GM21526 (cell line): ENCODE measurements at regions not wholly inside any gene's neighbourhood (a gene's known extent, or its start where the extent isn't known, plus 50 kb on each side); places are given as distances from the start of the nearest gene placed in this dataset.
A peak's percentile ranks its signal among the peaks of the same experiment; 100 is the strongest.

Experiments
- ATAC-seq: cut with Tn5 transposase; IDR thresholded peaks from one replicate; pipeline ENCODE4 v1.9.1; 2021; ENCODE audit warnings: moderate library complexity; ENCODE audit not compliant: unreplicated experiment, low FRiP score

DNA sequence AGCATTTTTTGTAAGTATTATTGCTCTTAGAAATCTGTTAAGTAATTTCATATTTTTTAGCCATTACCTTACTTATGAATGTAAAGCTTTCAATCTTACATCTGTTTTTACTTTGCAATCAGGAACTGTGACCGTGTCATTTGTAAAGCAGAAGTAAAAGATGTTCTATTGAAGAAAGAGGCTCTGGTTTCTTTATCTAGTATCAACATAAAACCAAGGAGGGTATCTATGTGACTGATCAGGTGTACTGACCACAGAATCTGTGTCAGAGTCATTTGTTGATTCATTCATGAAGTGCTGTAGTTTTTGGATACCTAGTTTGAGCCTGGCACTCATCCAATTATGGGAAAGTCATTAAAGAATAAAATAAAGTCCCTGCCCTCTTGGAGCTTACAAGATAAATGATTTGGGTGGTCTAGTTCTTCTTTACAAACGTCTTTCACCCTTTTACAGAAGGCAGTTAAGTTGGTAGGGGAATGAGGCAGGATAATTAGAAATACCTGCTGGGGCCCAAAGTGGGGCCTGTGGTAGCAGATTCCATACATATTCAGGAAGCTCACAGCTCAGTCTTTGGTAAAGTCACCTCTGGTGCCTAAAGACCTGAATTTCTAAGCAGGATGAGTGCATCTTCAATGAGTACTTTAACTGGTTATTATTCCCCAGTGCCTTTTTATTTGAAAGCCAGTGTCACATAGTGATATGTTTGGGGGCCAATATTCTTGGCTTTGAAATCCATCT is 260.6 kb upstream of the NT5C1B start:
- peak; percentile 93 for ATAC-seq

DNA sequence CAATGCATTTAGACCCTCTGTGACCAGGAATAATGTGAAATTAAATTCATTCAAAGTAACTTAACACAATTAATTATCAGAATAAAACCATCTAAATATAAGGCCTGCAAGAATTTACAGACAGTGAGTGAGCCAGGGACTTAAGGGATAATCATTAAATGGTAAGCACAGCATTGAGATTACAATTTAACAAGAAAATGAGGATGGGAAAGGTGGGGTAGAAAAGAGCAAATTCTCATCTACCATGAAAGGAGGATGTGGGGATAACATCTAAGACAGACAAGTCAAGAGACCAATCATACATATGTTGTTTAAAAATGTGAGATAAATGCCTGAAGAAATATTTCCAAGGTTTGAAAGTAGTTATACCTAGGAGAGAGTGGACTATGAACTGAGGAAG is 259.3 kb upstream of the NT5C1B start:
- ATAC-seq = no peak

DNA sequence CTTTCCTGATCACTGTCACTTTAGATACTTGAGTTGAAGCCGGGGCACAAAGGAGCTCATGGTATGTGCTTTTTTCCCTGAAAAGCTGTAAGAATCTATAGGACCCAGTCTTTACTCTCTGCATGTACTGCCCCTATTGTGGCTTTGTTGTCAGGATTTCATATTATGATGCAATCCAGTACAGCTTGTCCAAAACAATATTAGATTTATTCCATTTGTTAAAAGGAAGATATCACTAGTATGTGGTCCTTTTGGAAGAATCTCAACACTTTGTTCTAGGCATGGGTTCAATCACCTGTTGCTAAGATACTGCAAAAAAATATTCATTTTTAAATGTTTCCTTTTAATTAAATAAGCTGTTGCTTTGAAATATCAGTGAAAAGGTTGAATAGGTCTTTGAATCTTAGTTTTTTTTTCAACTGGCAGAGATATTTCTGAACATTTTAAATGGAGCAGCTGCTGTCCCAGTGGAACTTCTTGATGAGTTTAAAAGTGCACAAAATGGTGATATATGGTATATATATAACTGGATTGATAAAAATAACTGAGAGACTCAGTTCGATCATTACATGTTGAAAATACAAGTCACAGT is 256.6 kb upstream of the NT5C1B start:
- ATAC-seq = no peak

DNA sequence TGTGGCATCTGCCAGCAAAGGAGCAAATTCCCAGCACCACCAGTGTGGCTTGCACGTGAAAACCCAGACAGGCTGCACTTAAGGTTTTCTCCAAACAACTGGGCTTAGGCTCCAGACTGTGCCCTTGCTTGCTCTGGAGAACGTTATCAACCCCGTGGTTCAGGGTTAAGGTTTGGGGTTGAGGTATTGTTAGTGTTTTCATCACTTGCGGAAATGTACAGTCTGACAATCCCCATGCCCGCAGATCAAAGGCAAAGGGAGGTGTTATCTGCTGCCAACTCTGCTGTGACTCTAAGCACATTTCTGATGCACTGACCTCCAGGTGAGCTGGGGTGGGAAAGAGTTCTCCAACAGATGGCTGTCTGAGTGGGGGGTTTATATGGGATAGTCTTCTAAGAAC is 253.5 kb upstream of the NT5C1B start:
- ATAC-seq = no peak

DNA sequence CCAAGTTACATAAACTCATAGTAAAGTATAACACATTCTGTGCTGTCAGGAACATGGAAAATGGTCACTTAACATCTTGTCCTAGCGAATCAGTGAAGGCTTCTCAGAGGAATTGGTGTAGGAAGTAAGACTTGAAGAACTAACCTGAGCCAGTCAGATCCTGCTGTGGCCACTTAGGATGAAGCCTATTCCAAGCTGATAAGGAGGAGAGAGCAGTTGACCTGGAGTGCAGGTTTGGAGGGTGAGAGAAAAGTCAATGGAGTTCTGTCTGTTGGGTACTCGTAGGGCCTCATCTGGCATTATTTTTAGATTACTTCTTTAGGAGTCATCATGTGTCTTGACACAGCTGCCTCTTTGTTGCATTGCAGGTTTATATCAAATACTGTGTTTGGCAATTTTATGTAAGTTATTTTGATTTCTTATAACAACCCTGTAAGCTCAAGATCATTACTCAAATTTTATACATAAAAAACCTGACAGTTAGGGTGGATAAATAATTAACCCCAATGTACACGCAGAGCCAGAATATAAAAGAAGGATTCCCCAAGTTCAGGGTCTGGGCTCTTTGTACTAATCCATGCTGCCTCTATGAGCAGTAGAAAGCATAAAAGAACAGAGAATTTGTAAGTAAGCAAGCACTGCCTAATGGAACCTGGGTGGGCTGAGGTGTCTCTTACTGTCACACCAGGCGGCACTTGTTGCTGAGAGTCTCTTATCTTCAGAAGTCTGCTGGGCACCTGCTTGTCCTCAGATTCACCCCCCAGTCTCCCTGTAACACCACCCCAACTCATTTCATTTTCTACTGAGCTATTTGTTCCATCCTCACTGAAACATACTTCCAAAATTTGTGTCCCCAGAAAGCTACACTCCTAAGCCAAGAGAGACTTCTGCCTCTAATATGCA is 252.1 kb upstream of the NT5C1B start:
- no peak for ATAC-seq

DNA sequence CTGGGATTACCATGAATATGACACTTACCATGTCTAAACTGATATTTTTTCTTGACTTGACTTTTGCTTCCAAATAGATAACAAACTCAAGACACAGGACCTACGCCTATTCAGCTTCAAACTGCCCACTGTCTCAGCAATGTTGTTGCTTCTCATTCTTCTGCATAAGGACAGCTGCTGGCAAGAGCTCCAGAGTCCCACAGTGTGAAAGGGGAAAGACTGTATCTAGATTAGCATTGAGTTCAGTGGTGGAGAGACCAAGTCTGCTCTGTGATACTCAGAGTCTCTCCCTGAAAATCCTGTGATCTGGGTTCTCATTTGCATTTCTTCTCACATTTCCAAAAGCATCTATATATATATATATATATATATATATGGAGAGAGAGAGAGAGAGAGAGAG is 247.9 kb upstream of the NT5C1B start:
- ATAC-seq = no peak

DNA sequence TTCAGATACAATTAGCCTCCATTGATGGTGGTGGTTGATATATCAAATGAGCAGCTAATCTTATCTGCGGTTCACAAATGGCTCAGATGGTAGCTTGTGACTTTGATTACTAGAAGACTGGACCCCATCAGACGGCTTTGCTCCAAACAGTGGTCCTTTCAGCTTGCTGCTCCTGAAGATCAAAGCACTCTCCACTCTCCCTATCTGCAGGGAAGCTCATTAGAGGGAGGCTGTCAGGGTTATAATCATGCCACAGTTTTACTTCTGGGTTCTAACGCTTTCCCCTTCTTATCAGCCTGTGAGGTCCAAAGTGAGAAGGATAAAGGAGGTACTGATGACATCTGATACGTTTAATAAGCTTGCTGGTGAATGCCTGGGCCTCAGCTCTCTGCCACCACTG is 247.1 kb upstream of the NT5C1B start:
- ATAC-seq = no peak

DNA sequence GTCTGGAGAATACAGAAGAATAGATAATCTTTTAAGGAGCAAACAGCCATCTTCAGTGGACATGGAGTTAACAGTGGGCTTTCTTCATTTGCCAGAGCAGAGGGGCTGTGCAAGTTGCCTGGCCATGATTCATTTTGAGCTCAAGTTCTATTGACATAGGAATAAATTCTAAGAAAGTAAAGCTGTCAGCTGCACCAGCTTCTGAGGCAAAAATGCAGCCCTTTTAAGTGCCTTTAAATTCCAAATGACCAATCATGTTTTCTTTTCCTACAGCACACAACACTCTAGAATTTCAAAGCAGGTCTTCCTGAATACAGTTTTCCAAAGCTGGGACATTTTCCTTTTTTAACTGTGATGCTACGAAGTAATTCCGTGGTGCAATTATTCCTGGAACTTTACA is 246.4 kb upstream of the NT5C1B start:
- no peak for ATAC-seq

DNA sequence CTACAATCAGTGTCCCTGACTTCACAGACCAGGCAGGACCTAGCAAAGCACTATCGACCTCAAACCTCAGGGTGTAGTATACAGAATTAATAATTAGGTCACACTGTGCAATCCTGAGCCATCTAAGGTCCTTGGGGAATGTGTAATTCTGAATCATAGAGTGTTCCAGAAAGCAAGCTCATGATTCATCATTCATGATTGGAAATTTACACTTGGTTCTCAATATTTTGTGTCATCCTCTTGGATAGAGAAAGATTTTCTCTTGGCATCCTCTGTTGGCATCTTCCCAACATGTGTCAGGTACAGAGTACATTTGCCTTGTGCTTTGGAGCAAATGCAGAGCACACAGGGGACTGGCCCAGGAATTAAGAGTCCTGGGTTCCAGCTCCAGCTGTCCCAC is 245.0 kb upstream of the NT5C1B start:
- ATAC-seq = no peak

DNA sequence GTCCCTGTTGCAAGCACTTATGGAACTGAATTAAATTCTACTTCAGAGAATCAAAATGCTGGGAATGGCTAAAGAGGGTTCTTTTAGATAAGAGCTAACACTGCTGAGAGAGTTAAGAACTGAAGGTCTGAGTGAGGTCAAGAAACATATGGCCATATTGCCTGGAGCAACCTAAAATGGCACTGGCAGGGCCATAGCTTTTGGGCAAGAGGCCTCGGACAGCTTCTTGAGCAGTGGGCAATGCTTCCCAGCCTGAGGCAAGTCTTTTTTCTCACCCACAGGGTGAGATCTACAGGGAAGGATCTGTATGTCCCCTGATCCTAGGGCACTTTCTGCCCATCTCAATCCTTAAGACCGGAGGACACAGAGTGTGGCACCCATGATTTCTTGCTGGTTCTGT is 244.6 kb upstream of the NT5C1B start:
- ATAC-seq = no peak

DNA sequence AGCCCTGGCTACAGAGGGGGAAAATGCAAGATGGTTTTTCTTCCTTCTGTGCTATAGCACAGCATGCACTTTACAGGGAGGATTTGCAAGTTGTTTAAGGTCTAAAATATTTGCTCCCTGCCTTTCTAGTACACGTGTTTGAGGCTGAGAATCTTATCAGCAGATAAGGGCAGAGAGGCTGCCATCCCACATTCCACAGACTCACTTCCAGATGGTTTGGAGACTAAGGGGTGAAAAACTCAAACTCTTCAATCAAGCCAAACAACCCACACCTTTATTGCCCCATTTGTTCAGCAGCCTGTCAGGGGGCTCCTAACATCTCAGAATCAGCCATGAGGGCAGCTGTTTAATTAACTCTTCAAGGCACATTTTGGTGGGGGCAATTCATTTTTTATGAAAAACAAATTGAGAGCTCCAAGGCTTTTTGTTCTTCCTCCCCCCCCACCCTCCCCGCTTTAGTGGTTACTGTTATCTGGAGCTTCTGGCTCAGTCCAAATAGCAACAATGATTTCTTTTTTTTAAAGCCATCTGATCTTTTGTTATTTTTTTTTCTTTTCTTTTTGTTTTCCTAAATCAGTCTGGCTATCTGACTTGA is 242.6 kb upstream of the NT5C1B start:
- ATAC-seq = no peak

DNA sequence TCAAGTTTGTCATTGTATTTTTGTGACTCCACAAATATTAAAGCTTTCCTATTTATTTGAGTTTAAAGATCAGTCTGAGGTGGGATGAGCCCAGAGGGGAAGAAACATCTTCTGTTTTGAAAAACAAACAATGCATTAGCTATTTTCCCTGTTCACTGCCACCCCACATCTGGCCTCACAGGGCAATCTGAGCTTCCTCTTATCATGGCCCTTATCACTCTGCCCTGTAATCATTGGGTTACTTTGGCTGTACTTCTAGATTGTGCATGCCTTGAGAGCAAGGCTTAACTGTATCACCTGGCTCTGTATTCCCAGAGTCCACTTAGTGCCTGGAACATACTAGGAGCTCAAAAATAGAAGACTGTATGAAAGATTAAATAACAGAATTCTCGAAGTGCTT is 241.6 kb upstream of the NT5C1B start:
- no peak for ATAC-seq

DNA sequence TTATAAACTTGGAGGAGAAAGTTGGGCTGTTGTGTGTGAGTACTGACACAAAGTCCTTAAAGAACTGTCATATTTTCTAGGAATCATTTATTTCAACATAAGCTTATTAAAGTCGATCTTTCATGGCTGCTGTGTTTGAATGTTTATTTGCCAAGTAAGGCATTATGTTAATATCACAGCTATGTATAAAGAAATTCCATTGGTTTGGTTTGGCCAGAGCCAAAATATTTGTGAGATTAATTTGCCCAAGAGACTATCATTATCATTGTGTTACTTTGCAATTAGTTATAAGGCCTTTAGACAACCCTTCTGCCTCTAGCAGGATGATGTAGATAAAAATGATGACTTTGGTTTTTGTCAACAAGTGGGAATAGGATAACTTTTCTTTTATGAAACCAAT is 240.6 kb upstream of the NT5C1B start:
- ATAC-seq = no peak

DNA sequence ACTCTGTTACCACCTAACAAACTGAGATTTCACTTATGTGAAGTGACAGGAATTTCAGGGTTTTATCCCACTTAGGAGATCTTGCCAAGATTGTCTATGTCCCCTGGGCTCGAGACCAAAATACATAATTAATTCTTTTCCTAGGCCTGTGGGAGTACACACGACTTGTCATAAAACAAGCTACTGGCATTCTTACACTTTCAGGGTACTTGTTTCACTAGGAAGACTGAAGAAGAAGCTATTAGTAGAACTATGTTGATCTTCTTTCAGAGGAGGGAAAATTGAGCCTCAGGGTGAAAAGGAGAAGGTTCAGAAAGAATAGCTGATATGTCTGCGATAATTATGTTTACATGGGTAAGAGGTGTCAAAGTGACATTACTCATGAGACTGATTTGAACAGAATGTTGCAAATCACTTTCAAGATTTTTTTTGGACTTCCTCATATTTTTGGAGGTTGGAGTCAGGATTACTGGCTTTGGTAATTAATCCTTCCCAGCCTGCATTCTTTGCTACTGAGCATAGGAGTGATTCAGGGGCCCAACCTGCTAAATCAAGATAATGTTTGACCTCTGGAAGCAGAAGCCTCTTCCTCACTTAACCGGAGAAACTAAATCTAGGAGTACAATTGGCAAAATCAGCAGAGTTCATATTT is 240.0 kb upstream of the NT5C1B start:
- ATAC-seq = no peak

DNA sequence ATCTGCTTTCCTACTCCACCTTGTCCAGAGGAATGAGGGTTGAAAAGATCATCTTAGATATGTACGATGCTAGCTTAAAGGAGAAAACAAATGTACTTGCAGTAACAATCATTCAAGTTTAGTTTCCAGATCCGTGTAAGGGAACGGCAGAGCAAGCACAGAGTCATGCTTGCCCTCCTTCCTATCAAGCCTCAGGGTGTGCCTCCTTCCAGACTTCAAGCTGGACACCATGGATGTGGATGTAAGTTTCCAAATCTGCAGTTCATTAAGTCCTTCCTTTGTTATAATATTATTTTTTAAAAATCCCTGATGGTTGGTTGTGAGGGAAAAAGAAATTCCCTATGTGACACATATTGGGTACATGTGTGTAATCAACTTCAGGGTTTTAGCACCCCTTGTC is 238.9 kb upstream of the NT5C1B start:
- ATAC-seq = no peak

DNA sequence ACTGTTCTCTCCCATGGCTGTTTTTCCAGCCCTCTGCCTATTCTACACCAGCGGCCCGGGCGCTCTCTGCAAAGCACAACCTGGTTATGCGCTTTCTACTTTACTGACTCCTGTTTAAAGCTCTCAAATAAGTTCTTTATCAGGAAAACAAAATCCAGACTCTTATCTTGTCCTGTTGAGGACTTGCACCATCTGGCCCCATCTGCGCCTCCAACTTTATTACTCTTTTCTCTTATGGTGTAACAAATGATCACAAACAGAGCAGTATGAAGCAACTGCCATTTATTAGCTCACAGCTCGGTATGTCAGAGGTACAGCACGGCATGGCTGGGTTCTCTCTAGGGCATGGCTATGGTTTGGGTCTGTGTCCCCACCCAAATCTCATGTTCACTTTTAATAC is 236.5 kb upstream of the NT5C1B start:
- no peak for ATAC-seq

DNA sequence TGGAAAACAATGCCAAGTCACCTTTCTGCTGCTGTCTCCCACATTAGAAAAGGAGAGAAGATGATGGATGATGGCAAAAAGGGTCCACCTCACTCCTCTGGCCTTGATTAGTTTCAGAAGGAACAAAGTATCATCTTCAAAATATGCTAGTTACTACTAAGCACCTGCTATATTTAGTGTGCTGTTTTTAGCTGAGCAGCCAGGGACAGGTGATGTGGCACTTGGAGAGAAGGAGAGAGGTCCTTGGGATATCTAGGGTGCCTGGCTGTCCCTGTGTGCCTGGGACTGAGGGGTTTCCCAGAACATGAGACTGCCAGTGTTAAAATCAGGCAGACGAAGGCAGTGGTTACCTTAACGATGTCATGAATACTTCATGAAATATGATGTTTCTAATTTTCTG is 235.5 kb upstream of the NT5C1B start:
- ATAC-seq = no peak

DNA sequence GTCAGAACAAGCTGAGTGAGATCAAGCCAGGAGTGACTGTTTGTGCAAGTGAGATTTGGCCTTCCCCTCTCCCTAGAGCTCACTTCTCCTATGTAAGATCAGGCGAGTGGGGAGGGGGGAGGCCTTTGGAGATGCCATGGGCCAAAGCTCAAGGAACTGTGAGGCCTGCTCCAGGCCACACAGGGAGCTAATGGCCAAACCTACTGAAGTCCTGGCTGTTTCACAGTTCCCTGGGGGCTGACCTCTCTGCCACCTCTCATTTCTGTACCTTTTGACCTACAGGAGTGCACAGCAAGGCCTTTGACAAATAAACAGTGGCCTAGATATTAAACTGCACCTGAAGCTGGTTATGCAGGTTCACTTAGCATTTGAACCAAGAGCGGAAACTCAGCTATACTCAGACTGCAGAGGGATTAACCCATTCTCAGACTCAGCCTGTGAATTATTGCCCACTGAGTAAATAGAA is 235.0 kb upstream of the NT5C1B start:
- no peak for ATAC-seq

DNA sequence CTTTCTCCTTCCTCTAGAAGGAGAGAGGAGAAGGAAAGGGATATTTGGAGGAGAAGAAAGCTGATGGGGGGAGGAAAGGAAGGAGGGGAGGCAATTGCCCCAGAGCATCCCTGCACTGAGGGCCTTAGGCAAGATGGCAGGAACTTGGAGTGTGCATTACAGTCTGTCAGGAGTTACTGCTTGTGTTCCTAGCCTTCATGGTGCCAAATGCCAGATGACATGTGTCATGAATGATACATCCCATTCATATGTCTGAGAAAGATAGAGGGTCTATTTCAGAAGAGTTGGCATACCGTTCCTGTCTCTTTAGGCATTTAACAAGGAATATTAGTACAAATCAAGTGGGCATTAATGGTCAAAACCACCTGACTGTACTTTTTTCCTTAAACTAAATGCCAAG is 232.1 kb upstream of the NT5C1B start:
- ATAC-seq = no peak

DNA sequence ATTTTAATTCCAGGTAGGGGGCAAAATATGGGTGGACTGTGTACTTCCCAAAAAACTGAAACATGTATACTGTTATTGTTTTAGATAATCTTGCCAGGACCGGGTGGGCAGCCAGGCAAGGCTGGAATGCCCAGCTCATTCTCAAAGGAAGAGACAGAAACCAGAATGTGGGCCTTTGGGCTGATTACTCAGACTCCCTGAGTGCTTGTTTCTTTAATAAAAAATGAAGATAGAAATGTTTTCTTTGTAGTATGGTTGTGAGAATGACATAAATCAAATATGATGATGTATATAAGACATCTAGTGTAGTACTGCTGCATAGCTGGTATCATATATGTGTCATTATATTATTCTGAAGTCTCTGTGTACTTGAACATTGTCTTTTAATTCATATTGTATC is 231.6 kb upstream of the NT5C1B start:
- ATAC-seq = no peak

DNA sequence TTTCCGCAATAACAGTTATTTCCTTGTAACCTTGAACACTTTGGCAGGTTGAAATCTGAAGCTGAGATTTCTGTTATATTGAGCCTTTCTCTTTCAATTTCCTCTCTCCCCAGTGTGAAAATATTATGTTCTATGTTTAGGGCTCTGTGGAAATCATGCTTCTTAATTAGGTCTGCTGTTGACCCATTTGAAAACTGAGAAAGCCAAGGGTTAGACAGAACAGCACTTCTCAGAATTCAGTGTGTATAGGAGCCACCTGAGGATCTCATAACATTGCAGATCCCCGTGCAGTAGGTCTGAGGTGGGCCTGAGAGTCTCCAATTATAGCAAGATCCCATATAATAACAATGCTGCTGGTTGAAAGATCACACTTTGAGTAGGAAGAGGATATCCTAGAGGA is 230.2 kb upstream of the NT5C1B start:
- no peak for ATAC-seq
